ENCODE measurements at regions not wholly inside any gene's neighbourhood (a gene's known extent, or its start where the extent isn't known, plus 50 kb on each side); places are given as distances from the start of the nearest gene placed in this dataset.

DNA sequence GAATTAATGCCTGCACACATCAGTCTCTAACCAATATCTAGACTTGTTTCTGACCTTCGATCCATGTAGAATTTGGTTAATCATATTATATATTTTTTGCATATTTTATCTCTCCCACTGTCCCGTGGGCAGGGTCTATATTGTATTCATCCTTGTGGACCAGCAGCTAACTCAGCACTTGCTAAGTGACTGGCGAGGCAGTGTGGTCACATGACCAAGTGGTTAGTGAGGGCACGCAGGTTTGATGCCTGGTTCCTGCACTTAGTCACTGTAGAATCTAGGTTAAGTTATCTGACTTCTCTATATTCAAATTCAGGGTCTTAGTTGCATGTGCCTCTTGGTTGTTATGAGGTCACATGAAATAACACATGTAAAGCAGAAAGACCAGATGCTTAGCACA is 120.5 kb downstream of the UBE2U start:
- DNase-seq (no peak), ATAC-seq (ENCODE audit: low FRiP score in 2 of 2) (no peak)
- Histone ChIP-seq H3K27ac (no peak overlapping the region), H3K36me3 (no peaks in the 10 kb centered on the region), H3K27me3 (no peaks in the 10 kb centered on the region), H3K9me3 (no peaks in the 10 kb centered on the region), H3K4me3 (no peak overlapping the region), H3K4me1 (peaks cover 0 to 6% (median 1%) of the 10 kb centered on the region in 4 donors)
- 72 to 73% methylated on average over 4 of the region's 4 CpGs for WGBS, 2 donors
- TF ChIP-seq POLR2A (IDR thresholded peaks at IDR 0.05) (no peak), POLR2AphosphoS5 (IDR thresholded peaks at IDR 0.05) (no peak), EP300 (IDR thresholded peaks at IDR 0.05) (no peak)
- TF ChIP-seq, protein P1, sequence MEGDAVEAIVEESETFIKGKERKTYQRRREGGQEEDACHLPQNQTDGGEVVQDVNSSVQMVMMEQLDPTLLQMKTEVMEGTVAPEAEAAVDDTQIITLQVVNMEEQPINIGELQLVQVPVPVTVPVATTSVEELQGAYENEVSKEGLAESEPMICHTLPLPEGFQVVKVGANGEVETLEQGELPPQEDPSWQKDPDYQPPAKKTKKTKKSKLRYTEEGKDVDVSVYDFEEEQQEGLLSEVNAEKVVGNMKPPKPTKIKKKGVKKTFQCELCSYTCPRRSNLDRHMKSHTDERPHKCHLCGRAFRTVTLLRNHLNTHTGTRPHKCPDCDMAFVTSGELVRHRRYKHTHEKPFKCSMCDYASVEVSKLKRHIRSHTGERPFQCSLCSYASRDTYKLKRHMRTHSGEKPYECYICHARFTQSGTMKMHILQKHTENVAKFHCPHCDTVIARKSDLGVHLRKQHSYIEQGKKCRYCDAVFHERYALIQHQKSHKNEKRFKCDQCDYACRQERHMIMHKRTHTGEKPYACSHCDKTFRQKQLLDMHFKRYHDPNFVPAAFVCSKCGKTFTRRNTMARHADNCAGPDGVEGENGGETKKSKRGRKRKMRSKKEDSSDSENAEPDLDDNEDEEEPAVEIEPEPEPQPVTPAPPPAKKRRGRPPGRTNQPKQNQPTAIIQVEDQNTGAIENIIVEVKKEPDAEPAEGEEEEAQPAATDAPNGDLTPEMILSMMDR (IDR thresholded peaks at IDR 0.05): no peak

DNA sequence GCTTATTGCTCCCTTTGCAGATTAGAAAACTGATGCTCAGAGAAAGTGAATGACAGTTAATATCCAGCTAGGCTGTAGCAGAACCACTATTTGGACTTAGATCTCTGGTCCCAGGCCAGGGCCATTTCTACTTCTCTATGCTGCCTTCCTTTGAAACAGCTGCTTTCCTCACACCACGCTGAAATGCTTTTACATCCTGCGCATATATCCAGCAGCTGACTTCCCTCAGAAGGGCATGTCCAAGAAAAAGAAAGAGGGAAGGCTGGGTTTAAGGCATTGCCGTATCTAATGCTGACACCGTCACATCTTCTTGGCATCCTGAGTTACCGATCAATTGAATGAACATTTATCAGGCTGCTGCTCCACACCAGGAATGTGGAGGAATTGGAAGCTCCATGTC is 122.4 kb downstream of the UBE2U start:
- 66 to 81% methylated on average over 5 of the region's 5 CpGs for WGBS, 2 donors
- TF ChIP-seq POLR2A (IDR thresholded peaks at IDR 0.05) (no peak), EP300 (IDR thresholded peaks at IDR 0.05) (no peak), POLR2AphosphoS5 (IDR thresholded peaks at IDR 0.05) (no peak)
- TF ChIP-seq, protein P1 (IDR thresholded peaks at IDR 0.05): no peak
- no peak overlapping the region for H3K4me3 ChIP-seq
- no peaks in the 10 kb centered on the region for H3K27me3 ChIP-seq
- H3K27ac ChIP-seq: no peak overlapping the region
- DNase-seq: no peak
- no peak for ATAC-seq (ENCODE audit: low FRiP score in 2 of 2)
- H3K9me3 ChIP-seq: no peaks in the 10 kb centered on the region
- H3K36me3 ChIP-seq: no peaks in the 10 kb centered on the region
- H3K4me1 ChIP-seq: peaks cover 0 to 2% (median 0%) of the 10 kb centered on the region in 4 donors

DNA sequence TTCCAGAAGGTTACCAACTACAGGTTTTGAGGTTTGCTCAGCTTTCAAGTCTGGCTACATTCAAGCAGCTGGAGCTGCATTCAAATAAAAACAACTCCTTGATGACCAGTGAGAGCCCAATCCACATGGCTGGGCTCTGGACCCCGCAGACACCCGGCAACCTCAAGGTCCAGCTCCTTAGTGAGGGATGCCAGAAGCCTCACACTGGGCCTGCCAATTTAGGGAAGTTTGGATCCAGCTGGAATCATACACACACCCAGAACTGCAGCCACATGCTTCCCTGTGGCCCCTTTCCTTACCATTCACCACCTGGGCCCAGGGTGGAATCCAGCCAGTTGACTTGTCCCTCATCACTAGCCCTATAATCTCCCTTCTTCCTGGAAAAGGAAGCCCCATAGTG is 123.7 kb downstream of the UBE2U start:
- 64 to 82% methylated on average over 2 of the region's 2 CpGs for WGBS, 2 donors
- TF ChIP-seq POLR2AphosphoS5 (IDR thresholded peaks at IDR 0.05) (no peak), EP300 (IDR thresholded peaks at IDR 0.05) (no peak), POLR2A (IDR thresholded peaks at IDR 0.05) (no peak)
- TF ChIP-seq, protein P1 (IDR thresholded peaks at IDR 0.05): no peak
- ATAC-seq (ENCODE audit: low FRiP score in 2 of 2) (no peak), DNase-seq (no peak)
- H3K4me1 ChIP-seq: no peaks in the 10 kb centered on the region
- H3K36me3 ChIP-seq: no peaks in the 10 kb centered on the region
- H3K9me3 ChIP-seq: no peaks in the 10 kb centered on the region
- no peak overlapping the region for H3K4me3 ChIP-seq
- H3K27me3 ChIP-seq: no peaks in the 10 kb centered on the region
- H3K27ac ChIP-seq: no peak overlapping the region

DNA sequence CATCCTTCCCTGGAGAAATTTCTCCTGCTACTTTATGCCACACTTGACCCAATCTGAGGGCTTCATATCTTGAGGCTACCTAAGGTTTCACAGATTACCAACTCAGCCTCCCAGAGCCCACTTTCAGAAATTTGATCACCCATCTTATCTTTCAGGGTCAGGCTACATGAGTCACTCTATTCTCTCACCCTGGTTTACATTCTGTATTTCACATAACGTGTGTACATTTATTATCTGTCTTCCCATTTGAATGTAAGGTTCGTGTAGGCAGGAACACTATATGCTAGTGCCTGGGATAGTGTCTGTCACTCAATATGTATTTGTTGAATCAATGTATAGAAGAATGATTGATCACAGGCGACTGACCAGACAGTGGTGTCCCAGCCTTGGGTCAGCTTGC is 124.8 kb downstream of the UBE2U start:
- Histone ChIP-seq H3K27ac (no peak overlapping the region), H3K27me3 (no peaks in the 10 kb centered on the region), H3K4me1 (no peaks in the 10 kb centered on the region), H3K9me3 (no peaks in the 10 kb centered on the region), H3K36me3 (no peaks in the 10 kb centered on the region), H3K4me3 (no peak overlapping the region)
- DNase-seq (no peak), ATAC-seq (ENCODE audit: low FRiP score in 2 of 2) (no peak)
- TF ChIP-seq POLR2A (IDR thresholded peaks at IDR 0.05) (no peak), EP300 (IDR thresholded peaks at IDR 0.05) (no peak), POLR2AphosphoS5 (IDR thresholded peaks at IDR 0.05) (no peak)
- TF ChIP-seq, protein P1 (IDR thresholded peaks at IDR 0.05): no peak
- WGBS, 2 donors: 81 to 85% methylated on average over 3 of the region's 3 CpGs

DNA sequence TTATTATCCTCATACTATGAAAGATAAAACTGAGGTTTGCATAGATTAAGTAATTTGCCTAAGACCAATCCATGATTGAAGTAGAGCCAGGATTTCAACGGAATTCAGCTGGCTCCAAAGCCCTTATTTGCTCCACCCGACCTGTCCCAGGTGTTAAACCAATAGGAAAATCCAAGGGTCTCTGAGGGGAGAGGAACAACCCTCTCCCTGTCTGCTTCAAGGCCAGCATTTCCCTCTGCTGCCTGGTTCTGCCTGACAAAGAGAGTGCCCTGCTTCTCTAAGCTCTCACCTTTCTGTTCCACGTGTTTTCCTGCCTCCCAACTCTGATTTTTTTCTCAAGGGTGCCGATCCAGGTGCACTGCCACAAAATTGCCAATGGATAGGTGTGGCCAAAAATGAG is 127.4 kb downstream of the UBE2U start:
- DNase-seq (no peak), ATAC-seq (ENCODE audit: low FRiP score in 2 of 2) (no peak)
- H3K36me3 ChIP-seq: no peaks in the 10 kb centered on the region
- no peaks in the 10 kb centered on the region for H3K4me1 ChIP-seq
- WGBS, 2 donors: 61 to 71% methylated on average over 4 of the region's 4 CpGs
- H3K27me3 ChIP-seq: no peaks in the 10 kb centered on the region
- no peaks in the 10 kb centered on the region for H3K9me3 ChIP-seq
- no peak overlapping the region for H3K4me3 ChIP-seq
- H3K27ac ChIP-seq: no peak overlapping the region
- TF ChIP-seq POLR2AphosphoS5 (IDR thresholded peaks at IDR 0.05) (no peak), EP300 (IDR thresholded peaks at IDR 0.05) (no peak), POLR2A (IDR thresholded peaks at IDR 0.05) (no peak)
- TF ChIP-seq, protein P1 (IDR thresholded peaks at IDR 0.05): no peak

Measured in upper lobe of left lung (tissue), 6 donors.